M059J (cell line): ENCODE measurements at regions not wholly inside any gene's neighbourhood (a gene's known extent, or its start where the extent isn't known, plus 50 kb on each side); places are given as distances from the start of the nearest gene placed in this dataset.
"Not testable (repeated sequence)": the region's sequence is repeated elsewhere in the genome, so short reads cannot be mapped to it uniquely, and the experiment has no call there.

ENCODE experiments used
- DNase-seq: peaks from one replicate; pipeline ENCODE4 v3.0.0-alpha.2; 2012; ENCODE audit warnings: low read depth

GRCh38 chrX:81348388-81348787, 146.5 kb downstream of the SH3BGRL start:
- no peak for DNase-seq

- DNase-seq = no peak
These were observed 153.1 kb downstream of the SH3BGRL start for GRCh38 chrX:81354954-81355353.

GRCh38 chrX:81355436-81355835, 153.5 kb downstream of the SH3BGRL start:
- DNase-seq = no peak

- no peak for DNase-seq
These were observed 165.4 kb downstream of the SH3BGRL start for GRCh38 chrX:81367291-81367690.

DNA sequence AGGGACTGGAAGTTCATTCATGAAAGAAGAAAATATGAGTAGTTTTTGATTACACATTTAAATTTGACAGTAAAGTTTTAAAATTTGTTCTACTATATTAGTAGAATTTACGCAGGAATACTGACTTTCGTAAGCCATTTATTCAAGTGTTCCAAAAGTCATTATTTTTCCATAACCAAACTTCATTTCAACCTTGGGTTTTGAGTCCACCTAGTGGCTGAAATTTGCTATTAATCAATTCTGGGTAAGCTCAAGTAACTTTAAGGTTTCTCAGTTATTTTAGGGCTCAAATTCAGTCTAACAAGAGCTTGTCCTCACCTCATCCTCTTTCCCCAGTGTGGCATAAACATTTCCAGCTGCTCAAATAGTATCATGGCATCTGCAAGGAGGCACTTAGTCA, 175.4 kb downstream of the SH3BGRL start:
- peak; percentile 26 for DNase-seq

DNA sequence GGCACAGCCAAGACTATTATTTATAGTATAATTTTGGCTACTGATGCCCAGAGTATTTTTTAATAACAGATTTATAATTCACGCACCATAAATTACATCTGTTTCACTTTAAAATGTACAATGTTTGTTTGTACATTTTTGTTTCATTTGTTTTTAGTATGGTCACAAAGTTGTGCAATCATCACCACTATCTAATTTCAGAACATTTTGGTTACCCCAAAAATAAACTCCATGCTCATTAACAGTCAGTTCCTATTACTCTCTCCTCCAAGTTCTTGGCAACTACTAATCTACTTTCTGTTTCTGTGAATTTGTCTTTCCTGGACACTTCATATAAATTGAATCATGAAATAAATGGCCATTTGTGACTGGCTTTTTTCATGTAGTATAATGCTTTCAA, 176.7 kb downstream of the SH3BGRL start:
- no peak for DNase-seq

DNA sequence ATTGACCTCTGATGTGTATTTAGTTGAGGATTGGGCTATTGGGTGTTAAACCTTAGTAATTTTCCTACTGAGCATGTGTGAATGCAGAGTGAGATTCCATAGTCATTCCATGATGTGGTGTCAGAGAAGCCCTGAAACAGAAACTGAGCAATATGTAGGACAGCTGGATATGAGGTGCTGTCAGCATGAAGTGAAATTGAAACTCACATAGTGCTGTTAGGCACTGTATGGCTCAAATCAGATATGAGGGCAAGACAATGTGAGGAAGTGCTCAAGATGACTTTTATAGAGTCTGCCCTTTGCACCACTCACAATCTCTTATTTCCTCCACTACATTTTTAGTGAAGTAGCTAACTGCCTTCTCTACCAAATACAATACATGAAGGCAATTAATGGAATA, 188.3 kb downstream of the SH3BGRL start:
- DNase-seq = no peak

- no peak for DNase-seq
These were observed 190.5 kb downstream of the SH3BGRL start for GRCh38 chrX:81392396-81392795.

- DNase-seq = no peak
These were observed 203.9 kb downstream of the SH3BGRL start for GRCh38 chrX:81405781-81406180.

DNA sequence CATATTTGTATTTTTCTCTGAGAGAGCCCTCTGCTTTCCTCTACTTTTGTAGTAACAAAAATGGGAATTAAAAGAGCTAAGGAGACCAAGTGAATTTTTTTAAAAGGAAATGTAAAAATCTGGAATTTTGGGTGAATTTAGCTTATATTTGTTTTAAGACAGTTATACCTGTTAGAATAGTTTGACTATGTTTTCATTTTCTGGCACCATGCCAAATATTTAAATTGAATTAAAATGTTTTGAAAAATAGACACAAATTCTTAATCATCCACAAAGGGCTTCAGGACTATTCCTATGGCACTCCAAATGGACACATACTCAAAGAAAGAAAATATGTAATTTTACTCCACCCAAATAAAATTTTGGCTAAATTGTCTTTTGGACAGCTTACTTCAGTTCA, 209.6 kb downstream of the SH3BGRL start:
- DNase-seq = no peak

DNA sequence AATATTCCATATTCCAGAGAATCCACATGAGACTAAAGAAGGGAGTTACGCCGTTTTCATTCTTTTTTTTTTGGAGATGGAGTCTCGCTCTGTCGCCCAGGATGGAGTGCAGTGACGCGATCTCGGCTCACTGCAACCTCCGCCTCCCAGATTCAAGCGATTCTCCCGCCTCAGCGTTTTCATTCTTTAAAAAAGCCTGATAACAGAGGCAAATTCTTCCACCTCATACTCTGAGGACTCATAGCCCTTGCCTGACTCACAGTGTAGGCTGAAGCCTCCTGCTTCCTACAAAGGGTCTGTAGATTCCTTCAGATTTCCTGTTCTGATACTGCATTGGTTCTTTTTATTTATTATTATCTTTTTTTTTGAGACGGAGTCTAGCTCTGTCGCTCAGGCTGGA, 210.5 kb downstream of the SH3BGRL start:
- no peak for DNase-seq

- DNase-seq = not testable (repeated sequence)
These were observed 211.0 kb downstream of the SH3BGRL start for GRCh38 chrX:81412857-81413256.

DNA sequence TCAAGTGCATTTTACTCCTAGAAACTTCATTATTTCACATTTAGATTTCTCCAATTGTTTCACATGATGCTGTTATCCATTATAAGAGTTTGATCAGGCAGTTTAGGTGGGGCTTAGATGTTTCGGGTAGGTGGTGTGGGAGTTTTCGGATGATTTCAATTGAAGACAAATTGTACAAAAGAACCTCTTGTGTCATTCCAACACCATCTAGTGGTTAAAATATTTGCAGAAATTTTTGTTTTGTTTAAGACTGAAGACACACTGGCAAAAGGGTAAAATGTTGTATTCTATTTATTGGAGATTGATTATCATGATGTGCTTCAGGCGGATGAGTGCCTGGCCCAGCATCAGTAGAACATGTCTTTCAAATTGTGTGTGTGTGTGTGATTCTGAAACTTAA, 212.7 kb downstream of the SH3BGRL start:
- DNase-seq = peak; percentile 3
